Lower lobe of right lung (tissue), 2 donors: ENCODE measurements at regions not wholly inside any gene's neighbourhood (a gene's known extent, or its start where the extent isn't known, plus 50 kb on each side); places are given as distances from the start of the nearest gene placed in this dataset.
A peak's percentile ranks its signal among the peaks of the same experiment; 100 is the strongest.

Experiments used
- ATAC-seq, 2 donors: fragments of 200-7000 bp; cut with Tn5 transposase; one replicate each; pipeline ENCODE4 v1.9.1; 2020 to 2022; ENCODE audit warnings: mild to moderate bottlenecking in 2 of 2, moderate library complexity in 2 of 2
- DNase-seq: peaks from one replicate; pipeline ENCODE4 v3.0.0-alpha.2; 2020
- H3K27ac ChIP-seq: fragments of 200-600 bp; one replicate; pipeline ENCODE4 v1.8.0; 2022
- H3K27me3 ChIP-seq: fragments of 200-600 bp; one replicate; pipeline ENCODE4 v1.8.0; 2022; ENCODE audit warnings: low read depth
- H3K36me3 ChIP-seq: fragments of 200-600 bp; one replicate; pipeline ENCODE4 v1.8.0; 2022; ENCODE audit warnings: mild to moderate bottlenecking
- H3K4me1 ChIP-seq: fragments of 200-600 bp; one replicate; pipeline ENCODE4 v1.8.0; 2022
- H3K4me3 ChIP-seq: fragments of 200-600 bp; one replicate; pipeline ENCODE4 v1.8.0; 2022; ENCODE audit warnings: mild to moderate bottlenecking
- H3K9me3 ChIP-seq: fragments of 200-600 bp; one replicate; pipeline ENCODE4 v1.8.0; 2022
- CTCF ChIP-seq: fragments of 200-600 bp; IDR thresholded peaks from one replicate; pipeline ENCODE4 v1.8.0; 2022; ENCODE audit warnings: antibody characterized with exemption, mild to moderate bottlenecking
- intact Hi-C: fragments of 100-400 bp; cut with DNase I; formaldehyde crosslinking; loops from one replicate; pipeline ENCODE4 v1.11.0; 2022
- donor health status: DM: no; HTN: yes; CAD: no; lungs with severe emphysema.

- H3K4me1 ChIP-seq, result no peaks in the 10 kb centered on the region
- no peak overlapping the region for H3K27ac ChIP-seq
- peak; percentile 37 for TF ChIP-seq CTCF
- intact Hi-C loops, result no loop called here
- H3K27me3 ChIP-seq, result no peaks in the 10 kb centered on the region
- H3K36me3 ChIP-seq, result no peaks in the 10 kb centered on the region
- no peak overlapping the region for H3K4me3 ChIP-seq
- ATAC-seq (peak in 1 of 2 donors; percentile 52), DNase-seq (no peak)
- no peaks in the 10 kb centered on the region for H3K9me3 ChIP-seq
These were observed 985.7 kb upstream of the FBXO33 start for GRCh38 chr14:40417777-40418401.

GRCh38 chr14:40416565-40416964 is 984.3 kb upstream of the FBXO33 start:
- Histone ChIP-seq H3K27ac (no peak overlapping the region), H3K36me3 (no peaks in the 10 kb centered on the region), H3K9me3 (no peaks in the 10 kb centered on the region), H3K27me3 (no peaks in the 10 kb centered on the region), H3K4me1 (no peaks in the 10 kb centered on the region), H3K4me3 (no peak overlapping the region)
- no peak for DNase-seq
- no peak for TF ChIP-seq CTCF
- intact Hi-C loops, result no loop called here
- no peak for ATAC-seq

- DNase-seq, result no peak
- Histone ChIP-seq H3K27me3 (no peaks in the 10 kb centered on the region), H3K9me3 (no peaks in the 10 kb centered on the region), H3K36me3 (no peaks in the 10 kb centered on the region), H3K4me3 (no peak overlapping the region), H3K4me1 (no peaks in the 10 kb centered on the region), H3K27ac (no peak overlapping the region)
- intact Hi-C loops, result no loop called here
- no peak for TF ChIP-seq CTCF
- no peak for ATAC-seq
These were observed 982.2 kb upstream of the FBXO33 start for GRCh38 chr14:40414386-40414785.

- Histone ChIP-seq H3K36me3 (no peaks in the 10 kb centered on the region), H3K27ac (no peak overlapping the region), H3K9me3 (peaks cover 3% of the 10 kb centered on the region), H3K27me3 (no peaks in the 10 kb centered on the region), H3K4me1 (no peaks in the 10 kb centered on the region), H3K4me3 (no peak overlapping the region)
- no peak for TF ChIP-seq CTCF
- no peak for DNase-seq
- no peak for ATAC-seq
- intact Hi-C loops, result no loop called here
These were observed 980.9 kb upstream of the FBXO33 start for GRCh38 chr14:40413136-40413535.

- DNase-seq, result no peak
- Histone ChIP-seq H3K27me3 (no peaks in the 10 kb centered on the region), H3K36me3 (no peaks in the 10 kb centered on the region), H3K4me1 (no peaks in the 10 kb centered on the region), H3K27ac (no peak overlapping the region), H3K9me3 (peaks cover 9% of the 10 kb centered on the region), H3K4me3 (no peak overlapping the region)
- intact Hi-C loops, result no loop called here
- TF ChIP-seq CTCF, result no peak
- ATAC-seq, result no peak
These were observed 978.5 kb upstream of the FBXO33 start for GRCh38 chr14:40410708-40411107.
